ENCODE measurements at regions not wholly inside any gene's neighbourhood (a gene's known extent, or its start where the extent isn't known, plus 50 kb on each side); places are given as distances from the start of the nearest gene placed in this dataset.
A peak's percentile ranks its signal among the peaks of the same experiment; 100 is the strongest.

- no peaks in the 10 kb centered on the region for H3K36me3 ChIP-seq (ENCODE audit: insufficient read depth)
- H3K4me1 ChIP-seq (ENCODE audit: low read depth, poor library complexity, severe bottlenecking): peaks cover 3% of the 10 kb centered on the region
- no peak overlapping the region for H3K9ac ChIP-seq
- H3K4me3 ChIP-seq (IDR thresholded peaks at IDR 0.05; ENCODE audit: insufficient read depth, low read depth, low read length): no peak overlapping the region
- H3K79me2 ChIP-seq (ENCODE audit: insufficient read depth, low read depth): no peaks in the 10 kb centered on the region
- H3K27me3 ChIP-seq (ENCODE audit: insufficient read depth, low read depth): no peaks in the 10 kb centered on the region
- H2AFZ ChIP-seq (ENCODE audit: low read depth): no peak overlapping the region
- H3K27ac ChIP-seq: no peak overlapping the region
- H3K4me2 ChIP-seq: no peak overlapping the region
- no peak for TF ChIP-seq CTCF (conservative IDR thresholded peaks at IDR 0.05; ENCODE audit: low read depth, low read length)
- no peaks in the 10 kb centered on the region for H4K20me1 ChIP-seq (ENCODE audit: insufficient read depth)
Measured at GRCh38 chr1:84086189-84086588, 57.9 kb upstream of the PRKACB start.

GRCh38 chr1:84083307-84083706 is 60.8 kb upstream of the PRKACB start:
- Histone ChIP-seq H3K4me1 (ENCODE audit: low read depth, poor library complexity, severe bottlenecking) (peaks cover 5% of the 10 kb centered on the region), H3K4me3 (IDR thresholded peaks at IDR 0.05; ENCODE audit: insufficient read depth, low read depth, low read length) (no peak overlapping the region), H2AFZ (ENCODE audit: low read depth) (no peak overlapping the region), H3K9ac (no peak overlapping the region), H3K27me3 (ENCODE audit: insufficient read depth, low read depth) (no peaks in the 10 kb centered on the region), H3K27ac (no peak overlapping the region), H3K4me2 (no peak overlapping the region), H3K36me3 (ENCODE audit: insufficient read depth) (no peaks in the 10 kb centered on the region), H4K20me1 (ENCODE audit: insufficient read depth) (no peaks in the 10 kb centered on the region), H3K79me2 (ENCODE audit: insufficient read depth, low read depth) (no peaks in the 10 kb centered on the region)
- no peak for TF ChIP-seq CTCF (conservative IDR thresholded peaks at IDR 0.05; ENCODE audit: low read depth, low read length)

DNA sequence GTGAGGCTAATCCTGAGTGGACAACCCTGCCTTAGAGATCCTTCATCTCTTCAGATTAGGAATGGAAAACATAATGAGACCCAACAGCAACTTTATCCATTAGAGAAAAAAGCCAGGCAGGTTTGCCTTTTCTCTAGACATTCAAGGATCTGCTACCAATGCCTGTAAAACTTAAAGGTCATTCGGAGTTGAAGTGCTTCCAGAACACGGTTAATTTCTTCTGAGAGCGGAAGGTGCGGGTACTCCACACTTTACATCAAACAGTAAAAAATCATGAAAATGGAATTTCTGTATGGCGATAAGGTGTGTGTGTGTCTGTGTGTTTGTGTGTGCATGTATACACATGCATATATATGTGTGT is 65.2 kb upstream of the PRKACB start:
- H3K27me3 ChIP-seq (ENCODE audit: insufficient read depth, low read depth): no peaks in the 10 kb centered on the region
- H4K20me1 ChIP-seq (ENCODE audit: insufficient read depth): no peaks in the 10 kb centered on the region
- peak overlapping the region; percentile 85; the same call in 1 of the 2 replicates for H2AFZ ChIP-seq (ENCODE audit: low read depth)
- H3K4me3 ChIP-seq (IDR thresholded peaks at IDR 0.05; ENCODE audit: insufficient read depth, low read depth, low read length): peak overlapping the region; percentile 19
- no peak for TF ChIP-seq CTCF (conservative IDR thresholded peaks at IDR 0.05; ENCODE audit: low read depth, low read length)
- H3K79me2 ChIP-seq (ENCODE audit: insufficient read depth, low read depth): no peaks in the 10 kb centered on the region
- peak overlapping the region; percentile 80; the same call in 1 of the 2 replicates for H3K9ac ChIP-seq
- H3K4me2 ChIP-seq: peak overlapping the region; percentile 68
- peaks cover 8% of the 10 kb centered on the region for H3K4me1 ChIP-seq (ENCODE audit: low read depth, poor library complexity, severe bottlenecking)
- H3K36me3 ChIP-seq (ENCODE audit: insufficient read depth): no peaks in the 10 kb centered on the region
- no peak overlapping the region for H3K27ac ChIP-seq

GRCh38 chr1:84078108-84078841 is 65.8 kb upstream of the PRKACB start:
- Histone ChIP-seq H3K9ac (peak overlapping the region; percentile 80; the same call in 1 of the 2 replicates), H3K27ac (no peak overlapping the region; the same call in 1 of the 2 replicates), H3K4me3 (IDR thresholded peaks at IDR 0.05; ENCODE audit: insufficient read depth, low read depth, low read length) (peak overlapping the region; percentile 20), H3K27me3 (ENCODE audit: insufficient read depth, low read depth) (no peaks in the 10 kb centered on the region), H3K4me1 (ENCODE audit: low read depth, poor library complexity, severe bottlenecking) (peaks cover 8% of the 10 kb centered on the region), H4K20me1 (ENCODE audit: insufficient read depth) (no peaks in the 10 kb centered on the region), H3K36me3 (ENCODE audit: insufficient read depth) (no peaks in the 10 kb centered on the region), H2AFZ (ENCODE audit: low read depth) (peak overlapping the region; percentile 85; the same call in 1 of the 2 replicates), H3K4me2 (peak overlapping the region; percentile 68), H3K79me2 (ENCODE audit: insufficient read depth, low read depth) (no peaks in the 10 kb centered on the region)
- no peak for TF ChIP-seq CTCF (conservative IDR thresholded peaks at IDR 0.05; ENCODE audit: low read depth, low read length)

All from KMS-11 (cell line).